Skeletal muscle cell (primary cell): ENCODE measurements at regions not wholly inside any gene's neighbourhood (a gene's known extent, or its start where the extent isn't known, plus 50 kb on each side); places are given as distances from the start of the nearest gene placed in this dataset.
"Not testable (repeated sequence)": the region's sequence is repeated elsewhere in the genome, so short reads cannot be mapped to it uniquely, and the experiment has no call there.

Experiments
- DNase-seq: peaks from one replicate; pipeline ENCODE4 v3.0.0-alpha.2; 2010; ENCODE audit warnings: low read depth
- H3K4me3 ChIP-seq: 2 replicates; pipeline ENCODE4 v1.5.1; 2011; ENCODE audit warnings: low read depth, mild to moderate bottlenecking, control low read depth, low read length, moderate library complexity

DNA sequence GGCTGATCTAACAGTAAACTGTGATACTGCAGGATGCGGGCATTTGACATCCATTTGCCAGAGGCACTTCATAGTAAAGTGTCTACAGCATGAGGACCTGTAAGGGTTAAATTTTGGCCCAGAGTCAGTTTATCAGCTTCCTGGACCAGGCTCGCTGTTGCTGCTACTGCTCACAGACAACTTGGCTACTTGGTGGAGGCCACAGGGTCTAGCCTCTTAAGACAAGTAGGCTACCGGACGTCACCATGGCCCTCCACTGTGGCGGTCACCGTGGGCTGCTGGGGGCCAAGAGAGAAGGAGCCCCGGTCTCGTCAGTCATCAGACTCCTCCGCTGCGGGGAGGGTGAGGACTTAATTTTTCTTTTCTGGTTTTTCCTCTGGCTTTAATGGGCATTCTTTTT lies 117.3 kb upstream of the PZP start:
- no peak for DNase-seq
- no peak overlapping the region for H3K4me3 ChIP-seq

DNA sequence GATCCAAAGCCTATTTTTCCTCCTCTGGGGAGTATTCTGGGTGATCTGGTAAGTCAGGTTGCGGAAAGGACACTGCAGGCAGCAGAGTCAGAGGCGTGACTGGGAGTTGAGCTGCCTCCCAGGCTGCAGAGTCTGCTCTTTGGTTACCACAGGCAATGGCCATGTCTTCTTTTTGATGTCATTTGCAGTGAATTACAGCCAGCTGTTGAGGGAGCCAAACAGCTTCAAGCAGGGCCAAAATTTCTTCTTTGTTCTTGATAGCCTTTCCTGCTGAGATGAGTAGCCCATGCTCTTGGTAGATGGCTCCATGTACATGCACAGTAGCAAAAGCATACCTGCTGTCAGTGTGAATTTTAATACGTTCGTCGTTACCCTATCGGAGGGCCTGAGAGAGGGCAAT lies 116.6 kb upstream of the PZP start:
- DNase-seq, result no peak

DNA sequence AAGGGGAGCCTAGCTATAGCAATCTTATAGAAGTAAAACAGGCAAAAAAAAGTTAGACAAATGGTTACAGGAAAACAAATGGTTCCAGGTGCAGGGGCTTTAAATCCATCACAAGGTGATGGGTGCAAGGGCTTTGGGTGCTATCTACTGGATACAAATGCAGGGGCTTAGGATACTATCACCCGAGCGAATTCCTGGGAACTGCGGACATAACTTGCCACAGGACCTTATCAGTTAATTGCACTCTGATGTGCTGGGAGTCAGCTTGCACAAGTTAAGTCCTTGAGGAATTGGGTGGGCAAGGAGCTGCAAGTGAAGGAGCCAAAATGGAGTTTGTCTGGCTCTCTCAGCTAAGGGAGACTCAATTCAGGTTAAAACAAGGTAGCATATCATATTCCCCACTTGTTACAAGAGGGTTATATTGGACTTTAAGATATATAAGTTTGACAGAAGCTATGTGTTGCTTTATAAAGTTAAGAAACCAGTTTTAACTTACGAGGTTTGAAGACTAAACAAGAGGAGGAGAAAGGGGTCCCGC lies 115.0 kb upstream of the PZP start:
- no peak overlapping the region for H3K4me3 ChIP-seq
- DNase-seq, result no peak

More for the DNA sequence above, 116.6 kb upstream of the PZP start:
- H3K4me3 ChIP-seq, result no peak overlapping the region

DNA sequence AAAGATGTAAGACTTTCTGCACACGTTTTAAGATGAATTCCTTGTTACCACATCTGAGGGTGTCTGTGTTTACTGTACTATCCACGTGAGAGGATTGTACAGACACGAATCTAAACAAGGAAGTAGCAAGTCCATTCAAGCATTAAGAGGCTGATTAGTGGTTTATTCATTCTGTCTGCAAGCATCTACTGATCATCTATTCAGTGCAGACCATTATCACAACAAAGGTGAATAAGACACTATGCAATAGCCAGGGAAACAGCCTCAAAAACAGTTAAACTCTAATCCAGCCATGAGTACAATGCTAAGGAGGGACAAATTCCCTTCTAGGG lies 111.6 kb upstream of the PZP start:
- DNase-seq, result no peak
- no peak overlapping the region for H3K4me3 ChIP-seq

DNA sequence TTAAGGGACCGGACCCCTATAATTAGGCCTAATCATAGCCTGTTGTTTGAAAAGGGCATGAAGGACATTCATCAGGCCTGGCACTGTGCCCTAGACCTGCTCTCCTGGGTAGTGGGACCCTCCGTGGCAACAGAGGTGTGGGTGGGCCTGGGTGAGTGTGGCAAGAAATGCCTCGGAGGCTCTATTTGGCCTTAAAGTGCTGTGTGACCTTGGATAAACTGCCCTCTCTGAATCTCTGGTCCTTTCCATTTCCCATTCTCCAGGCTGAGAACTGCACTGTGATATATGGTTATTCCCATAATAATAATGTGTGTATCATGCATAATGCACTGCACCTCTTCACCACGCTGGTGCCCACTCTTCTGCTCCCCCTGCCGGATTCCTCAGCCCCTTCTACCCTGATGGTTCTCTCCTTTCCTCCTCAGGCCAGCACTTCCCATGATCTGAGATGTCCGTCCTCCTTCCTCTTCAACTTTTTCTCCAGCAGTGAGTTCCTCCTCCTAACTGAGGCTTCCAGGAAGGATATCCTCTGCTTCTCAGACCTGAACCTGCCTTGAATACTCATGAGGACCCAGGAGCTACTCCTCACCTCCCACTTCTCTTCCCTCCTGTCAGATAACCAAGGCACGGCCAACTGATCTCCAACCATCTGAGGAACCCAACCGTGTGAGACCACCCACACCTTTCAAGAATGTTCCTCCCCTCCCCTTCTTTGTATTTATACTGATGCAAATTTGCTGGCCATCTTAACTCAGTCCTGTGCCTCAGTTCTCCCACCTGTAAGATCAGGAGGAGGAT lies 111.0 kb upstream of the PZP start:
- H3K4me3 ChIP-seq, result no peak overlapping the region
- DNase-seq, result no peak

DNA sequence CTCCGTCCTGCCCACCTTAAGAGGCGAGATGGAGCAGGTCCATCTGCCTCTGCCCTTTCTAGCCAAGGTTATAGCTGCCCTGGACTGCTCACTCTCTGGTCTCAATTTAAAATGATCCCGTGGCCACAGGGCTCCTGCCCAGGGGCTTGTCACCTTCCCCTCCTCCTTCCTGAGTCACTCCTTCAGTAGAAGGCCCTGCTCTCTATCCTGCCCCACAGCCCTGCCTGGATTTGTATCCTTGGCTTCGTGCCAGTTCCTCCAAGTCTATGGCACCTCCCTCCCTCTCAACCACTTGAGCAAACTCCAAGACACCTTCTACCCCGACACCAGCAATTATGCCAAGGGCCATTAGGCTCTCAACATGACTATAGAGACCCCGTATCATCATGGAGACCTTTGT lies 105.3 kb upstream of the PZP start:
- DNase-seq, H3K4me3 ChIP-seq: not testable (repeated sequence)

DNA sequence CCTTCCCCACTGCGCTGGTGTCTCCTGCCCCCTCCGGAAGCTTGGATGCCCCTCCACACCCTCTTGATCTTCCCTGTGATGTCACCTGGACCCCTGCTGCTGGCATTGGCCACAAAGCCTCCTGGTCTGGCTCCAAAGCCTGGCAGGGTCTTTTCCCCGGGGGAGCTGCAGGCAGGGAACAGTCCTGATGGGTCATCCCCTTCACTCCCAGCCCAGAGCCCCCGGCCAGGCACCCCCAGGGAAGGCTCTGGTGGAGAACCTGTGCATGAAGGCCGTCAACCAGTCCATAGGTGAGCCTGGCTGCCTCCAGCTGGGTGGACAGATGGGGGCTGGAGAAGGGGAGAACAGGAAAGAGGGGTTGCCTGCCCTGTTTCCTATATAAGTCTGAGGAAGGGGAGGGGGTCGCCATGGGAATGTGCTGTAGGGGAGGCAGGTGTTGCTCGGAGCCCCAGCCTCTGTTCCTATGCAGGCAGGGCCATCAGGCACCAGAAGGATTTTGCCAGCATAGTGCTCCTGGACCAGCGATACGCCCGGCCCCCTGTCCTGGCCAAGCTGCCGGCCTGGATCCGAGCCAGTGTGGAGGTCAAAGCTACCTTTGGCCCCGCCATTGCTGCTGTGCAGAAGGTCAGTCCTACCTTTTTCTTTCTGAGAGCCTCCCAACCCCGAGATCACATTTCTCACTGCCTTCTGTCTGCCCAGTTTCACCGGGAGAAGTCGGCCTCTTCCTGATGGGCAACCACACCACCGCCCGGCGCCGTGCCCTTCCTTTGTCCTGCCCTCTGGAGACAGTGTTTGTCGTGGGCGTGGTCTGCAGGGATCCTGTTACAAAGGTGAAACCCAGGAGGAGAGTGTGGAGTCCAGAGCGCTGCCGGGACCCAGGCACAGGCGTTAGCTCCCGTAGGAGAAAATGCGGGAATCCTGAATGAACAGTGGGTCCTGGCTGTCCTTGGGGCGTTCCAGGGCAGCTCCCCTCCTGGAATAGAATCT lies 104.5 kb upstream of the PZP start:
- H3K4me3 ChIP-seq, DNase-seq: not testable (repeated sequence)

DNA sequence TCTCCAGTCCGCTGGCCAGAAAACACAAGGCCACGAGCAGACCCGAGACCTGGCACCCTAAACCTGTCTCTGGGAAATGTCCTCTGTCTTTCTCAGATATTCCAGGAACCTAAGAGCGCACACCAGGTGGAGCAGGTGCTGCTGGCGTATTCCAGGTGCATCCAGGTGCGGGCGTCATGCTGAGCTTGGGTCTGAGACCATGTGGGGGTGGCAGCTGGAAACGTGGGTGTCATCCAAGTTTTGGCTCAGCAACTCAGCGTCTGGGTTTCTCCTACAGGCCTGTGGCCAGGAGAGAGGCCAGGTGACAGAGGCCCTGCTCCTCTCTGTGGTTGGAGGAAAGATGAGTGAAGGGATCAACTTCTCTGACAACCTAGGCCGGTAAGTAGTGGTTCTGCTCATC lies 103.3 kb upstream of the PZP start:
- not testable (repeated sequence) for DNase-seq, H3K4me3 ChIP-seq

DNA sequence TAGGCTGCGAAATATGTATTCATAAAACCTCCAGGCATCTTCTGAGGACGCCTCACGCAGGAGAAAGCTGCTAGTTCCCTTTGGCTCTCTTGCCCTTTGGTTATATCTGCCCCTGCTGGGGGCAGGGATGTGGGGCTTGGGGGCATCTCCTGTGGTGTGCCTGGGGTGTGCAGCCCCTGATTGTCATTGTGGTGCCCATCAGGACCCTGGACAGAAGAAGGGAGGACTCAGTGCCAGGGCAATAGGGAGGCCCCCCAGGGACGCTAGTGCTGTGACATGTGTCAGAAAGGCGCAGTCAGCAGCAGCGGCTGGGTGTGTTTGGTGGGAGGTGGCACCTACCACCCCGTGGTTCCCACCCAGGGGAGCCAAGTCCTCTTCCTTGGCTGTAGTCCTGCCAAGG lies 102.5 kb upstream of the PZP start:
- H3K4me3 ChIP-seq, DNase-seq: not testable (repeated sequence)

DNA sequence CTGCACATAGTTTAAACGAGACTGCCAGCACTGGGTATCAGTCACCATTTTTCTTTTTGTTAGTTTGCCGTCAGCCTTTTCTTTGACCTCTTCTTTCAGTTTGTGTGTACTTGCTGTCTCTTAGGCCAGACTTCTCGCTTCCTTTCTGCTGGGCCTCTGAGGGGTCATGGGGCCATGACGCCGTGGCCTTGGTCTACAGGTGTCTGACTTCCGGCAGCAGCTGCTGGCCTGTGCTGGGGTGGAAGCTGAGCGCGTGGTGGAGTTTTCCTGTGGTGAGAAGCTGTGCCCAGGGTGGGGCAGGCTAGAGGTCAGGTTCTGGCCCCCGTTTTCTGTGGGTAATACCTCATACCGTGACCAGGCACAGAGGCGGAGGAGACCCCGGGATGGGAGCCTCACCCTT lies 101.6 kb upstream of the PZP start:
- DNase-seq, result not testable (repeated sequence)

DNA sequence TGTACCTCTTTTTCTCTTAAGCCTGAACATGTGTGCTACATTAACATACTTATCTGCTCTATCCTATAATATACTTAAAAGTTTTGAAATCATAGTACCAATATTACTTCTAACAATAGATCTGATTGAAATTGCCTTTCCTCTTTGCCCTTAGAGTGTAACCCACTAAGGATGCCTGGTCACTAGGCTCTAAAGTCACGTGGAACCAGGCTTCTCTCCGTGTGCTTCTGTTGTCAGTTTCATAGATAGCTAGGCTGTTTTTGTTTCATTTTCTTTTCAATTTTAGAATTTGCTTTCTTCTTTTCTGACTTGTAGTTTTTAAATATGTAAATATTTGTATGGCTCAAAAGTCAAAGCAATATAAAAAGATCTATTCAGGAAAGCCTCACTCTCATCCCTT lies 100.5 kb upstream of the PZP start:
- not testable (repeated sequence) for DNase-seq, H3K4me3 ChIP-seq

More for the DNA sequence above, 101.6 kb upstream of the PZP start:
- H3K4me3 ChIP-seq, result not testable (repeated sequence)

DNA sequence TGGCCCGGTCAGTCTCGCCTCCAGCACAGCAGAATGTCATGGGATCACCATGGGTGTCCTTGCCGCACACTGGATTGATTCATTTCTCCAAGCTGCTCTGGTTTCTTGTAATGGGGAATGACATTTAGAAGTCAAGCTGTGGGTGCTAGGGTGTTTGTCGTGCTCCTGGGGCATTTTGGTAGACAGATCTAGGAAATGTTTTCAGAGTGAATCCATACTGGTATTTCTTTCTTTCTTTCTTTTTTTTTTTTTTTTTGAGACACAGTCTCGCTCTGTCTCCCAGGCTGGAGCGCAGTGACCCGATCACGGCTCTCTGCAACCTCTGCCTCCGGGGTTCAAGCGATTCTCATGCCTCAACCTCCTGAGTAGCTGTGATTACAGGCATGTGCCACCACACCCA lies 100.0 kb upstream of the PZP start:
- H3K4me3 ChIP-seq, DNase-seq: not testable (repeated sequence)

DNA sequence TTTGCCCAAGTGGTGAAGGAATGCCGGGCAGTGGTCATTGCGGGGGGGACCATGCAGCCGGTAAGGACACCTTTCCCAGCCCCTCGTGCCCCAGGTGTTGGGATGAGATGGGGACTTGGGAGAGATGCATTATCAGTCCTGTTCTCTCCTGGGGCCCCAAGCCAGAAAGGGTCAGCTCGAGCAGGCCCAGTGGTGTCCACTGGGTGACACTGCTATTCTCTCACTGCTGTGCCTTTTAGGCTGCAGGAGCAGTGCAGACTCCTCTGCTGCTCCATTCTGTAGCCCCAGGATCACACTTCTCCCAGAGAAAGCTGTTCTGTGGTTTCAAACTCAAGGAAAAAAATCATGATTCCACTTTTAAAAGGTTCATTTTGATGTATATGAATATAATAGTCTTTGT lies 99.1 kb upstream of the PZP start:
- not testable (repeated sequence) for DNase-seq, H3K4me3 ChIP-seq

DNA sequence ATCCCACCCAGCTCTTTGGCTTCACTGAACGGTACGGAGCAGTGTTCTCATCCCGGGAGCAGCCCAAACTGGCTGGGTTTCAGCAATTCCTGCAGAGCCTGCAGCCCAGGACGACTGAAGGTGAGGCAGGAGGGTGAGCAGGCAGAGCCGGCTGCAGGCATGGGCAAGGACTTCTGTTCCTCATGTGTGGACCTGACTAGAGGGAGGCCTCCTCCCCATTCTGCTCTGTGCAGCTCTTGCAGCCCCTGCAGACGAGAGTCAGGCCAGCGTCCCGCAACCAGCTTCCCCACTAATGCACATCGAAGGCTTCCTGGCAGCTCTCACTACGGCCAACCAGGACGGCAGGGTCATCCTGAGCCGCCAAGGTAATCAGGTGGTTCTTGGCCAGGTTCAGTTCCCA lies 97.8 kb upstream of the PZP start:
- not testable (repeated sequence) for H3K4me3 ChIP-seq, DNase-seq

DNA sequence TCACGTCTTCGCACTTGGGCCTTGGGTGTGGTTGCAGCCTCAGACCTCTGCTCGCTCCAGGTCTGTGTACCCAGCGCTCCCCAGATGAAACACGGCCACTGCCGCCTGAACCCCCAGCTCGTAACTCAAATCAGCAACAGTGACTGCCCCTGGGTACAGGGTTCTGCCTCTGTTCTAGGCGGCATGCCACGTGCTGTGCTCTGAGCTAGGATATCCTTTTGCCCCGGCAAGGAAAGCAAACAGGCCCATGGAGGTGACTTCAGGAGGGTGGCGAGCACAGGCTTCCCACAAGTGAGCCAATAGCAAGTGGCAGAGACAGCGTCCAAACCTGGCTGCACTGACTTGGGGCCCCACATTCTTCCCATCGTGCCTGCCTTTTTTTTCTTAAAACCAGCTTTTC lies 96.3 kb upstream of the PZP start:
- H3K4me3 ChIP-seq, DNase-seq: not testable (repeated sequence)

DNA sequence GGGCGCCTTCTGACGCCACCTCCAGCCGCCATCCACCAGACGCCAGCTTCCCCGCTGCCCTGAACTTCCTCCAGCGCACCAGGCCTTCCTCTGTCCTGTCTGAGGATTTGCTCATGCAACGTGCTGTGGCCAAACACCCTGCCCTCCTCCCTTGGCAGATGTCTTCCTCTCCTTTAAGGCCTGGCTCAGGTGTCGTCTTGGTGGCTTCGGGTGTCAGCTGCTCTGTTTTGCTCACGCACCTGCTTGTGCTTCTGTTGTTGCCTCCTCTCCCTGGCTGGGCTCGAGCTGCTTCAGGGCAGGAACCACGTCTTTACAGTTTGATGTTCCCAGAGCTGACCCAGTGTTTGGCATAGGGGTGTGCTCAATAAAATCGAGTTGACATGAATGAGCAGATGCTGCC lies 87.7 kb upstream of the PZP start:
- not testable (repeated sequence) for H3K4me3 ChIP-seq, DNase-seq

DNA sequence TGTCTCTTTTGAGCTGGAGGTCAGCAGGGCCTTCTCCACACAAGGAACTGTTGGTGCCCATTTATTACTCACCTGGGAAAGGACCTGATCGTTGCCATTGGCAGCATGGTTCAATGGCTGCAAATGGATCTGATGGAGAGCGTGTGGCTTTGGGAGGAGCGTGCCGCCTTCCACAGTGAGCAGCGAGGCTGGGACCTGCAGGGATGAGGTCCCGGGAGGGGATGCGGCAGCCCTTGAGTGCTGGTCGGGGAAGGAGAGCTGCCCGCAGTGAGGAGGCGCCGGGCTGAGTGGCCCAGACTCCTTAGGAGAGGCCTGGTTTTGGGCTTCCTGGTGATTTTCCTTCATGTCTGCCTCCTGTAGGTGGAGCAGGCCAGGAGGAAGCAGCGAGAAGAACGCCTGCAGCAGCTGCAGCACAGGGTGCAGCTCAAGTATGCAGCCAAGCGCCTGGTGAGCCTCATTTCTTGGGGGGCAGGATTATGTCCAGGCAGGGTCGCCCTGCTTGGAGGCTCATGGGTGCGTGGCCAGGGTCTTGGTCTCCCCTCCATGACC lies 86.0 kb upstream of the PZP start:
- not testable (repeated sequence) for DNase-seq, H3K4me3 ChIP-seq

DNA sequence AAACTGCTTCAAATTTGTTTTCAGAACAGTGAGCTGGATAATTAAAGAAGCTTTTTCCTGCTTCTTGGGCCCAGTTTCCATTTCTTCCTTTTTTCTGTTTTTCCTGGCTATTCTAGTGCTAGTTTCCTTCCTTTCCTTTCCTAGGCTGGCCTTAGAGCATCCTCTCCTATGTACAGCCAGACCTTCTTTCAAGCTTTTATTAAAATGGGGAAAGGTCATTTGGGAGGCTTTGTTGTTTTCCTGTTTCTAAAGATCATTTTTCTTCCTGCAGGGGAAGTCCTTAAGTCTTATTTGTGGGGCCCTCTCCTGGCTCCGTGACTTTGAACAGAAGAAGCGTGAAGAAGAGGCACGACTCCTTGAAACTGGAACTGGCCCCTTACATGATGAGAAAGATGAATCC lies 85.2 kb upstream of the PZP start:
- not testable (repeated sequence) for DNase-seq, H3K4me3 ChIP-seq

DNA sequence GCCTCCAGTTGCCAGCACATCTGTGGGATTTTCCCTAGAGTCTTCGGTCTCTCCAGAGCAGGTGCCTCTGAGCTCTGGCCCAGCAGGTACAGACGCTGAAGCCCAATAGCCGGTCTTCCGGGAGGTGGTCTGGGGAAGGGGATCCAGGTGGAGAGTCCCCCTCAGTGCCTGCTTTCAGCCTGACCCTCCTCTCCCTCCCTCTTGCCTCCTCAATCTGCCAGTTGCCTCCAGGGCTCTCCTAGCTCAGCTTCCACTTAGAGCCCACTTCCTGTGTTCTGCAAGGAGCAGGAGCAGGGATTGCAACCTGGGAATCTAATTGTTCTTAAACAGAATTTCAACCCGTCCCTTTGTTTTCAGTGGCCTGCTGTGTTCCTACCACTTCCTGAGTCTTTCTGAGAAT lies 81.8 kb upstream of the PZP start:
- not testable (repeated sequence) for H3K4me3 ChIP-seq, DNase-seq

DNA sequence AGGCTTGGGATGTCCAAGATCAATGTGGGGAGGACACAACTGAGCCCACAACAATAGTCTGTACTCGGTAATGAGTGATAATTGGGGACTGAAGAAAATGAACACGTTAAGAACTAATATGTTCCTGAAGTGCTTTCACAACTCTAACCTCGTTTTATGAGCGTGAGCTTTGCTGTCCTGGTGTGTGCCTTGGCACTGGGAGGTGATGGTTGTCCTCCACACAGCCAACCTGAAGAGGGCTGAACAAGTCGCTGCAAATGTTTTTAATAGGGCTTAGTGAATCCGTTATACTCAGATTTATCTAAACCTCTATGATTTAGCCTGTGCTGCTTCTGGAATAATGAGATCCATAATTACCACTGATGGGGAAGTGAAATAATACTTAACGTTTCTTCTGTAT lies 76.5 kb upstream of the PZP start:
- H3K4me3 ChIP-seq, result peak overlapping the region; percentile 52
- not testable (repeated sequence) for DNase-seq
